OCI-LY7 (cell line): ENCODE measurements at regions not wholly inside any gene's neighbourhood (a gene's known extent, or its start where the extent isn't known, plus 50 kb on each side); places are given as distances from the start of the nearest gene placed in this dataset.

Source experiments
- BruUV-seq: library from RNA; stranded (reverse); fragments of 400-500 nt; replicated peaks from 2 replicates; lab custom pipeline; 2021; lab: Mats Ljungman, UMichigan
- CTCF ChIA-PET: fragments of 300-600 bp; sonication (Branson Sonifier 250); formaldehyde crosslinking; loops from one replicate; lab custom pipeline; 2022; ENCODE audit warnings: antibody characterized with exemption; ENCODE audit not compliant: unreplicated experiment; lab: Charles Lee
- POLR2A ChIA-PET: fragments of 300-600 bp; sonication (Branson Sonifier 250); formaldehyde crosslinking; loops from one replicate; lab custom pipeline; 2022; ENCODE audit warnings: antibody characterized with exemption; lab: Charles Lee
- DNase-seq: peaks from one replicate; pipeline ENCODE4 v3.0.0-alpha.2; 2015; ENCODE audit warnings: low spot score
- H2AFZ ChIP-seq: fragments of 200-600 bp; sonication (generic), shearing (Covaris generic); 2 replicates; pipeline ENCODE4 v1.6.1; 2014; ENCODE audit warnings: mild to moderate bottlenecking, antibody characterized with exemption, low read length, moderate library complexity
- H3K27ac ChIP-seq: fragments of 200-600 bp; sonication (generic); 2 replicates; pipeline ENCODE4 v1.5.1; 2014; ENCODE audit warnings: mixed run types, low read depth, mild to moderate bottlenecking, moderate library complexity, low read length, inconsistent platforms; ENCODE audit not compliant: poor library complexity, severe bottlenecking
- H3K36me3 ChIP-seq: fragments of 200-600 bp; sonication (generic); 2 replicates; pipeline ENCODE4 v1.6.1; 2014; ENCODE audit warnings: mild to moderate bottlenecking, antibody characterized with exemption, low read length, moderate library complexity, mixed read lengths; ENCODE audit not compliant: insufficient read depth
- H3K4me1 ChIP-seq: fragments of 200-600 bp; sonication (generic); 2 replicates; pipeline ENCODE4 v1.5.1; 2014; ENCODE audit warnings: mild to moderate bottlenecking, low read length; ENCODE audit not compliant: insufficient read depth, poor library complexity, severe bottlenecking
- H3K4me2 ChIP-seq: fragments of 200-600 bp; sonication (generic); 2 replicates; pipeline ENCODE4 v1.6.1; 2014; ENCODE audit warnings: mild to moderate bottlenecking, low read length
- H3K4me3 ChIP-seq: fragments of 200-600 bp; sonication (generic); 2 replicates; pipeline ENCODE4 v1.5.1; 2014; ENCODE audit warnings: mild to moderate bottlenecking, low read depth, low read length; ENCODE audit not compliant: poor library complexity, severe bottlenecking
- H3K79me2 ChIP-seq: fragments of 200-600 bp; sonication (generic); 2 replicates; pipeline ENCODE4 v1.6.1; 2016; ENCODE audit warnings: low read depth, mild to moderate bottlenecking, low read length, moderate library complexity, mixed read lengths; ENCODE audit not compliant: insufficient read depth
- H3K9me2 ChIP-seq: fragments of 200-600 bp; sonication (generic); 2 replicates; pipeline ENCODE4 v1.6.1; 2016; ENCODE audit warnings: mild to moderate bottlenecking, low read length, mixed read lengths; ENCODE audit not compliant: insufficient read depth
- H3K9me3 ChIP-seq: fragments of 200-600 bp; sonication (generic); 2 replicates; pipeline ENCODE4 v1.6.1; 2014; ENCODE audit warnings: mild to moderate bottlenecking, mixed run types, low read length, mixed read lengths
- H4K20me1 ChIP-seq: fragments of 200-600 bp; sonication (generic); 2 replicates; pipeline ENCODE4 v1.6.1; 2014; ENCODE audit warnings: mild to moderate bottlenecking, antibody characterized with exemption, low read length, moderate library complexity, mixed read lengths; ENCODE audit not compliant: insufficient read depth
- CTCF ChIP-seq: fragments of 200-600 bp; sonication (generic); conservative IDR thresholded peaks from 2 replicates; pipeline ENCODE4 v1.5.1; 2014; ENCODE audit warnings: mild to moderate bottlenecking, antibody characterized with exemption, low read length, moderate library complexity, mixed read lengths
- EZH2phosphoT487 ChIP-seq: fragments of 200-600 bp; sonication (generic); IDR thresholded peaks from 2 replicates; pipeline ENCODE4 v1.6.1; 2018; ENCODE audit warnings: low read depth, borderline replicate concordance, mild to moderate bottlenecking, mixed run types, antibody characterized with exemption, low read length, moderate library complexity, mixed read lengths
- intact Hi-C: fragments of 100-400 bp; cut with micrococcal nuclease; formaldehyde crosslinking; loops from one replicate; pipeline ENCODE4 v1.10.0; 2022; ENCODE audit not compliant: unreplicated experiment

DNA sequence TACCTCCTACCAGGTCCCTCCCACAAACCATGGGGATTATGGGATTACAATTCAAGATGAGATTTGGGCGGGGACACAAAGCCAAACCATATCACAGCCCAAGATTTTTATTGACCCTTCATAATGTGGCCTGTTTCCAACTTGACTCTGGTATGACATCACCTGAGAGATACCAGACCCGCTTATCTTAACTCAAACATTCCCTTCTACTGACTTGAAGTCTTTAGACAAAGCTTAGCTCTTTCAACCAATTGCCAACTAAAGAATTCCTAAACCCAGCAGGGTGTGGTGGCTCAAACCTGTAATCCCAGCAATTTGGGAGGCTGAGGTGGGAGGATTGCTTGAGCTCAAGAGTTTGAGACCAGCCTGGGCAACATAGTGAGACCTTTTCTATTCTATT lies 67.9 kb downstream of the CLRN3 start:
- CTCF ChIA-PET: no interaction called here
- H3K9me2 ChIP-seq: no peaks in the 10 kb centered on the region
- peaks cover 13% of the 10 kb centered on the region for H3K9me3 ChIP-seq
- TF ChIP-seq EZH2phosphoT487 (no peak), CTCF (no peak)
- H4K20me1 ChIP-seq: no peaks in the 10 kb centered on the region
- intact Hi-C loops: no loop called here
- H3K4me2 ChIP-seq: no peak overlapping the region
- no peaks in the 10 kb centered on the region for H3K4me1 ChIP-seq
- H3K4me3 ChIP-seq: no peak overlapping the region
- H3K36me3 ChIP-seq: no peaks in the 10 kb centered on the region
- POLR2A ChIA-PET: no interaction called here
- DNase-seq: no peak
- no peaks in the 10 kb centered on the region for H3K79me2 ChIP-seq
- H3K27ac ChIP-seq: no peak overlapping the region
- BruUV-seq: no TSS peak
- H2AFZ ChIP-seq: no peak overlapping the region

- no peak for DNase-seq
- ChIA-PET POLR2A (no interaction called here), CTCF (no interaction called here)
- no peaks in the 10 kb centered on the region for H4K20me1 ChIP-seq
- no peaks in the 10 kb centered on the region for H3K36me3 ChIP-seq
- TF ChIP-seq EZH2phosphoT487: no peak
- intact Hi-C loops: no loop called here
- H3K79me2 ChIP-seq: no peaks in the 10 kb centered on the region
- BruUV-seq: no TSS peak
- H3K27ac ChIP-seq: no peak overlapping the region
- H3K9me3 ChIP-seq: peaks cover 13% of the 10 kb centered on the region
- no peak overlapping the region for H2AFZ ChIP-seq
- no peak overlapping the region for H3K4me2 ChIP-seq
- H3K4me1 ChIP-seq: no peaks in the 10 kb centered on the region
- no peaks in the 10 kb centered on the region for H3K9me2 ChIP-seq
- no peak overlapping the region for H3K4me3 ChIP-seq
Observed at GRCh38 chr10:127826154-127826725, 66.5 kb downstream of the CLRN3 start.

DNA sequence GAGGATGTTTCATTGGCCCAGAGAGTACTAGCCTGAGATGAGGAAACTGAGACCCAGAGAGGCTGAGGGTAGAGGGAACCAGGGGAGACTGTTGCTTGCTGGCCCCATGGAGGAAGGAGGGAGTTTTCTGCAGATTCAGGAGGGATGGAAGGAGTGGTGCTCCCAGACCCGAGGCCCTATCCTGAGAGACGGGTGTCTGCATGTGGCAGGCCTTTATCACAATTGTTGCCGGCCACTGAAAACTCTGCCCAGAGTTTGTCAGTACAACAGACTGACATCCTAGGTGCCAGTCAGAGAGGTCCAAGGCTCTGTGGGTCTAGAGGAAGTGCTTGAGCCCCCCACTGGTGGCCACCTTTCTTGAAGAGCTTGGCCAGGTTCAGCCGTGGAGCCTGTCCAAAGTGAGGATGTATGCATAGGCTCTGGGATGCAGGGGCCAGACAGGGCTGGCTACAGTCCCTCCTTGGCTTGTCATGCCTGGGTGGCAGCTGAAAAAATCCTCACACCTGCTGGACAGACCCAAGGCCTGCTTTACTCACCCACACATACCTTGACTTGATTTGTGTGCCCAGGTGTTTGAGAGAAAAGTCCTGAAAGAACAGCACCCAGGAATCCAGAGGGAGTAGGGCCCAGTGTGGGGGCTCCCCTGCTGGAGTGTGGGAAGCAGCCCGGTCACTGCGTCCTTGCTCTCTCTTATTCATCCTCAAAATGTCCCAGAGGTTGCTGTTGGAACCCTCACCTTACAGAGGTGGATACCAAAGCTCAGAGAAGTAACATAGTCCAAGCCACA lies 65.2 kb downstream of the CLRN3 start:
- H3K79me2 ChIP-seq: no peaks in the 10 kb centered on the region
- DNase-seq: no peak
- ChIA-PET CTCF (no interaction called here), POLR2A (no interaction called here)
- TF ChIP-seq CTCF: no peak
- TF ChIP-seq EZH2phosphoT487: no peak
- no peaks in the 10 kb centered on the region for H3K4me1 ChIP-seq
- intact Hi-C loops: no loop called here
- H3K36me3 ChIP-seq: no peaks in the 10 kb centered on the region
- no peak overlapping the region for H3K4me2 ChIP-seq
- H3K27ac ChIP-seq: no peak overlapping the region
- no peak overlapping the region for H3K4me3 ChIP-seq
- no peak overlapping the region for H2AFZ ChIP-seq
- H3K9me3 ChIP-seq: peaks cover 7% of the 10 kb centered on the region
- BruUV-seq: no TSS peak
- H4K20me1 ChIP-seq: no peaks in the 10 kb centered on the region
- no peaks in the 10 kb centered on the region for H3K9me2 ChIP-seq
